IMR-90 (cell line): ENCODE measurements at regions not wholly inside any gene's neighbourhood (a gene's known extent, or its start where the extent isn't known, plus 50 kb on each side); places are given as distances from the start of the nearest gene placed in this dataset.

ENCODE experiments used
- ATAC-seq: fragments of 200-7000 bp; cut with Tn5 transposase; 2 replicates; pipeline ENCODE4 v1.9.1; 2020; ENCODE audit warnings: low read depth, mild to moderate bottlenecking, moderate library complexity
- BruUV-seq: library from RNA; stranded (reverse); fragments of 400-500 nt; replicated peaks from 2 replicates; lab custom pipeline; 2021; lab: Mats Ljungman, UMichigan
- CTCF ChIA-PET: fragments of 300-600 bp; formaldehyde crosslinking; extraction: SDS; loops from one replicate; lab custom pipeline; 2021; ENCODE audit warnings: antibody characterized with exemption; lab: Yijun Ruan, JAX
- POLR2A ChIA-PET: fragments of 300-600 bp; sonication (Branson Sonifier 250); formaldehyde crosslinking; loops from one replicate; lab custom pipeline; 2022; ENCODE audit warnings: antibody characterized with exemption; ENCODE audit not compliant: unreplicated experiment; lab: Charles Lee
- DNase-seq: peaks from one replicate; pipeline ENCODE4 v3.0.0; 2013
- H2AFZ ChIP-seq: replicated peaks from 2 replicates; pipeline ENCODE3; 2013; ENCODE audit warnings: low read length, mild to moderate bottlenecking; ENCODE audit not compliant: poor library complexity
- H2AK5ac ChIP-seq: 2 replicates; pipeline ENCODE4 v1.6.1; 2013; ENCODE audit warnings: low read depth, low read length, inconsistent platforms
- H2AK9ac ChIP-seq: replicated peaks from 2 replicates; pipeline ENCODE3; 2013; ENCODE audit warnings: mild to moderate bottlenecking, low read depth, low read length, moderate library complexity; ENCODE audit not compliant: poor library complexity
- H2BK120ac ChIP-seq: 2 replicates; pipeline ENCODE4 v1.6.1; 2013; ENCODE audit warnings: low read depth, low read length, inconsistent platforms
- H2BK15ac ChIP-seq: 3 replicates; pipeline ENCODE4 v1.6.1; 2013; ENCODE audit warnings: low read depth, low read length, inconsistent platforms
- H2BK20ac ChIP-seq: 2 replicates; pipeline ENCODE4 v1.6.1; 2013; ENCODE audit warnings: low read depth, mild to moderate bottlenecking, inconsistent platforms, low read length, moderate library complexity
- H2BK5ac ChIP-seq: 2 replicates; pipeline ENCODE4 v1.6.1; 2013; ENCODE audit warnings: mild to moderate bottlenecking, low read depth, low read length, inconsistent platforms; ENCODE audit not compliant: poor library complexity, severe bottlenecking
- H3K14ac ChIP-seq: replicated peaks from 2 replicates; pipeline ENCODE4 v1.6.1; 2013; ENCODE audit warnings: low read depth, low read length, inconsistent platforms
- H3K18ac ChIP-seq: 2 replicates; pipeline ENCODE4 v1.6.1; 2013; ENCODE audit warnings: low read depth, low read length, control low read depth
- H3K23ac ChIP-seq: 2 replicates; pipeline ENCODE4 v1.6.1; 2013; ENCODE audit warnings: low read depth, low read length, inconsistent platforms
- H3K27ac ChIP-seq: 2 replicates; pipeline ENCODE4 v1.5.1; 2013; ENCODE audit warnings: mild to moderate bottlenecking, control low read depth, low read length; ENCODE audit not compliant: insufficient read depth
- H3K27me3 ChIP-seq: 2 replicates; pipeline ENCODE4 v1.6.1; 2013; ENCODE audit warnings: low read length; ENCODE audit not compliant: control insufficient read depth, insufficient read depth
- H3K36me3 ChIP-seq: 2 replicates; pipeline ENCODE4 v1.6.1; 2013; ENCODE audit warnings: low read length, mixed read lengths; ENCODE audit not compliant: control insufficient read depth, insufficient read depth
- H3K4ac ChIP-seq: 2 replicates; pipeline ENCODE4 v1.6.1; 2013; ENCODE audit warnings: low read depth, low read length, inconsistent platforms
- H3K4me1 ChIP-seq: 2 replicates; pipeline ENCODE4 v1.6.1; 2013; ENCODE audit warnings: low read length, mixed read lengths; ENCODE audit not compliant: control insufficient read depth, insufficient read depth
- H3K4me2 ChIP-seq: 2 replicates; pipeline ENCODE4 v1.6.1; 2013; ENCODE audit warnings: low read depth, mild to moderate bottlenecking, control low read depth, low read length, moderate library complexity
- H3K4me3 ChIP-seq: 2 replicates; pipeline ENCODE4 v1.5.1; 2013; ENCODE audit warnings: low read depth, mild to moderate bottlenecking, control low read depth, low read length, moderate library complexity; ENCODE audit not compliant: insufficient read depth
- H3K56ac ChIP-seq: 2 replicates; pipeline ENCODE4 v1.6.1; 2013; ENCODE audit warnings: low read length, inconsistent platforms; ENCODE audit not compliant: insufficient read depth; ENCODE audit errors: extremely low read depth
- H3K79me1 ChIP-seq, 2 experiments: 2 replicates each; pipeline ENCODE4 v1.6.1; 2013; ENCODE audit warnings: low read length in 2 of 2, inconsistent platforms in 1 of 2, low read depth in 1 of 2
- H3K9ac ChIP-seq: 2 replicates; pipeline ENCODE4 v1.6.1; 2013; ENCODE audit warnings: low read depth, low read length, control low read depth
- H3K9me1 ChIP-seq: 2 replicates; pipeline ENCODE4 v1.6.1; 2013; ENCODE audit warnings: low read length, inconsistent platforms; ENCODE audit not compliant: insufficient read depth
- H3K9me3 ChIP-seq: 2 replicates; pipeline ENCODE4 v1.6.1; 2013; ENCODE audit warnings: low read length; ENCODE audit not compliant: control insufficient read depth, insufficient read depth
- H4K20me1 ChIP-seq: 2 replicates; pipeline ENCODE4 v1.6.1; 2013; ENCODE audit warnings: low read length, inconsistent platforms; ENCODE audit not compliant: insufficient read depth
- H4K5ac ChIP-seq: 2 replicates; pipeline ENCODE4 v1.6.1; 2013; ENCODE audit warnings: mild to moderate bottlenecking, low read depth, low read length, control low read depth
- H4K8ac ChIP-seq, 2 experiments: 2 replicates each; pipeline ENCODE4 v1.6.1; 2013; ENCODE audit warnings: low read depth in 2 of 2, low read length in 2 of 2, control low read depth in 1 of 2, inconsistent platforms in 1 of 2
- H4K91ac ChIP-seq: 2 replicates; pipeline ENCODE4 v1.6.1; 2013; ENCODE audit warnings: low read depth, low read length, inconsistent platforms; ENCODE audit not compliant: insufficient read depth
- BHLHE40 ChIP-seq: fragments of 150-350 bp; IDR thresholded peaks from 2 replicates; pipeline ENCODE4 v1.6.1; 2016; ENCODE audit warnings: mild to moderate bottlenecking, low read depth, low read length
- CEBPB ChIP-seq: IDR thresholded peaks from 2 replicates; pipeline ENCODE4 v1.6.1; 2012; ENCODE audit warnings: low read depth, low read length, improper control_type of control experiment
- CHD1 ChIP-seq: IDR thresholded peaks from 2 replicates; pipeline ENCODE4 v1.6.1; 2012; ENCODE audit warnings: low read depth, low read length, improper control_type of control experiment
- CTCF ChIP-seq: conservative IDR thresholded peaks from 2 replicates; pipeline ENCODE4 v1.5.1; 2012; ENCODE audit warnings: mild to moderate bottlenecking, low read depth, low read length, improper control_type of control experiment
- ELK1 ChIP-seq: fragments of 150-350 bp; IDR thresholded peaks from 2 replicates; pipeline ENCODE4 v1.6.1; 2016; ENCODE audit warnings: low read depth, mild to moderate bottlenecking, low read length, moderate library complexity, borderline replicate concordance
- FOS ChIP-seq: fragments of 150-350 bp; IDR thresholded peaks from 2 replicates; pipeline ENCODE4 v1.6.1; 2016; ENCODE audit warnings: low read depth, low read length
- MAFK ChIP-seq: IDR thresholded peaks from 2 replicates; pipeline ENCODE4 v1.6.1; 2012; ENCODE audit warnings: low read depth, low read length, improper control_type of control experiment
- MAZ ChIP-seq: IDR thresholded peaks from 2 replicates; pipeline ENCODE4 v1.6.1; 2012; ENCODE audit warnings: low read depth, mild to moderate bottlenecking, low read length, improper control_type of control experiment, moderate library complexity, borderline replicate concordance
- MXI1 ChIP-seq: IDR thresholded peaks from 2 replicates; pipeline ENCODE4 v1.6.1; 2012; ENCODE audit warnings: low read depth, mild to moderate bottlenecking, low read length, moderate library complexity, borderline replicate concordance
- NFE2L2 ChIP-seq: fragments of 150-350 bp; IDR thresholded peaks from 2 replicates; pipeline ENCODE4 v1.6.1; 2016; ENCODE audit warnings: low read depth, mild to moderate bottlenecking, low read length
- POLR2A ChIP-seq: IDR thresholded peaks from 2 replicates; pipeline ENCODE4 v1.6.1; 2012; ENCODE audit warnings: mild to moderate bottlenecking, low read depth, low read length
- RAD21 ChIP-seq: IDR thresholded peaks from 2 replicates; pipeline ENCODE4 v1.6.1; 2012; ENCODE audit warnings: low read length, improper control_type of control experiment
- RCOR1 ChIP-seq: IDR thresholded peaks from 2 replicates; pipeline ENCODE4 v1.6.1; 2012; ENCODE audit warnings: mild to moderate bottlenecking, low read length, improper control_type of control experiment; ENCODE audit not compliant: insufficient replicate concordance
- RFX5 ChIP-seq: IDR thresholded peaks from 2 replicates; pipeline ENCODE4 v1.8.0; 2012; ENCODE audit warnings: low read depth, mild to moderate bottlenecking, low read length, moderate library complexity
- SMC3 ChIP-seq: fragments of 150-350 bp; IDR thresholded peaks from 2 replicates; pipeline ENCODE4 v1.6.1; 2016; ENCODE audit warnings: low read depth, mild to moderate bottlenecking, antibody characterized with exemption, low read length, moderate library complexity
- USF2 ChIP-seq: fragments of 150-350 bp; IDR thresholded peaks from 2 replicates; pipeline ENCODE4 v1.6.1; 2017; ENCODE audit warnings: mild to moderate bottlenecking, antibody characterized with exemption, low read length, low read depth
- WGBS, 2 experiments: methylation state at CpG; one replicate each; pipeline versions ENCODE4 v1.1.5 to v1.1.7; 2013; ENCODE audit warnings: missing lambda C conversion rate in 2 of 2; ENCODE audit not compliant: insufficient read length in 1 of 2; ENCODE audit errors: extremely low coverage in 2 of 2; 5-methylcytosine and 5-hydroxymethylcytosine counted together
- dilution Hi-C: fragments of 300-500 bp; cut with HindIII; formaldehyde crosslinking; loops from one replicate; pipeline ENCODE4 v1.14.3; 2018; ENCODE audit warnings: low sequenced_read_pairs; ENCODE audit not compliant: unreplicated experiment
- in situ Hi-C: fragments of 300-500 bp; cut with MboI; formaldehyde crosslinking; loops from 3 replicates; pipeline ENCODE4 v1.14.3; 2019; ENCODE audit warnings: low sequenced_read_pairs, inconsistent platforms, mixed read lengths
- intact Hi-C: fragments of 100-400 bp; cut with micrococcal nuclease; formaldehyde crosslinking; loops from 2 replicates; pipeline ENCODE4 v1.10.0; 2022

GRCh38 chr6:142612956-142613355 is 311.1 kb downstream of the ADGRG6 start:
- Histone ChIP-seq H2AK5ac (no peak overlapping the region), H3K9me3 (peaks cover 3% of the 10 kb centered on the region; the same call in 1 of the 2 replicates), H2AK9ac (no peak overlapping the region), H4K8ac (no peak overlapping the region), H3K27me3 (peaks cover 16% of the 10 kb centered on the region), H3K9me1 (no peaks in the 10 kb centered on the region), H3K56ac (no peak overlapping the region), H2AFZ (no peak overlapping the region), H3K4me2 (no peak overlapping the region), H3K23ac (no peak overlapping the region), H4K20me1 (no peaks in the 10 kb centered on the region), H4K5ac (no peak overlapping the region), H3K4ac (no peak overlapping the region), H2BK5ac (no peak overlapping the region), H3K14ac (no peak overlapping the region), H2BK120ac (no peak overlapping the region), H2BK20ac (no peak overlapping the region), H3K4me1 (no peaks in the 10 kb centered on the region), H3K9ac (no peak overlapping the region), H3K27ac (no peak overlapping the region), H3K4me3 (no peak overlapping the region), H4K91ac (no peak overlapping the region), H3K36me3 (no peaks in the 10 kb centered on the region), H3K18ac (no peak overlapping the region), H2BK15ac (no peak overlapping the region), H3K79me1 (no peaks in the 10 kb centered on the region)
- CTCF ChIA-PET: no interaction called here
- intact Hi-C loops: no loop called here
- POLR2A ChIA-PET: no interaction called here
- dilution Hi-C loops: no loop called here
- no peak for TF ChIP-seq RFX5
- no peak for TF ChIP-seq MAFK
- no peak for TF ChIP-seq CTCF
- TF ChIP-seq FOS: no peak
- no peak for TF ChIP-seq MXI1
- TF ChIP-seq RAD21: no peak
- TF ChIP-seq CEBPB: no peak
- TF ChIP-seq NFE2L2: no peak
- no peak for TF ChIP-seq RCOR1
- no peak for TF ChIP-seq USF2
- no peak for TF ChIP-seq CHD1
- TF ChIP-seq BHLHE40: no peak
- TF ChIP-seq POLR2A: no peak
- no peak for TF ChIP-seq SMC3
- no peak for TF ChIP-seq MAZ
- no peak for TF ChIP-seq ELK1
- BruUV-seq: no TSS peak
- DNase-seq: no peak
- in situ Hi-C loops: no loop called here
- no peak for ATAC-seq
- no CpG with 5 or more reads among the region's 3 CpGs for WGBS, 2 experiments
